H1 (cell line): ENCODE measurements at regions not wholly inside any gene's neighbourhood (a gene's known extent, or its start where the extent isn't known, plus 50 kb on each side); places are given as distances from the start of the nearest gene placed in this dataset.

Experiments used
- EP300 ChIP-seq, 2 experiments: IDR thresholded peaks; 1 replicate in 1 of 2; 2 replicates in 1 of 2; pipeline ENCODE4 v1.6.1; 2011 to 2012; ENCODE audit warnings: low read depth in 2 of 2, low read length in 2 of 2, mild to moderate bottlenecking in 2 of 2, borderline replicate concordance in 1 of 2, inconsistent platforms in 1 of 2, moderate library complexity in 1 of 2
- HDAC6 ChIP-seq: IDR thresholded peaks from one replicate; pipeline ENCODE4 v1.7.1; 2012; ENCODE audit warnings: low read depth, mild to moderate bottlenecking, inconsistent platforms, low read length, moderate library complexity
- POLR2AphosphoS5 ChIP-seq: IDR thresholded peaks from 2 replicates; pipeline ENCODE4 v1.6.1; 2011; ENCODE audit warnings: low read depth, low read length
- POU5F1 ChIP-seq: IDR thresholded peaks from 2 replicates; pipeline ENCODE4 v1.6.1; 2011; ENCODE audit warnings: low read depth, mild to moderate bottlenecking, low read length, moderate library complexity
- RFX5 ChIP-seq: IDR thresholded peaks from 2 replicates; pipeline ENCODE4 v1.6.1; 2011; ENCODE audit warnings: low read depth, low read length, improper control_type of control experiment, borderline replicate concordance
- TF ChIP-seq, protein P1 (sequence below): IDR thresholded peaks from 2 replicates; pipeline ENCODE4 v1.6.1; 2012; ENCODE audit warnings: inconsistent platforms

DNA sequence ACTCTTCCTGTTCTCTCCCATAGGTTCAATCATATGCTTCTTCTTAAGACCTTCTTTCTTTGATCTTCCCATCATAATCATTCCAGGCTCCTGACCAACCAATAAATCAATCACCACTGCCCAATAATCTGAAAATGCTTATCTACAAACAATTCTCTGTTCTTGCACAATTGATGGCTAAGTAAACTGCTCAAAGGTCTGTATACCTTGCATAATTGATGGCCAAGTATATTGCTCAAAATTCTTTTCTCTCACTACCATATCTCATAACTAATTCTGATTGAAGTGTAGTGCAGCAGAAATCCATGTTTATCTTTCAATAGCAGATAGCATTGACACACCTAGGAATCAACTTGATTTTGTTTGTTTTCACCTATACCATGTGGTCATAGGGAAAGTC lies 83.4 kb upstream of the EPHA6 start (continued):
- TF ChIP-seq, protein P1, sequence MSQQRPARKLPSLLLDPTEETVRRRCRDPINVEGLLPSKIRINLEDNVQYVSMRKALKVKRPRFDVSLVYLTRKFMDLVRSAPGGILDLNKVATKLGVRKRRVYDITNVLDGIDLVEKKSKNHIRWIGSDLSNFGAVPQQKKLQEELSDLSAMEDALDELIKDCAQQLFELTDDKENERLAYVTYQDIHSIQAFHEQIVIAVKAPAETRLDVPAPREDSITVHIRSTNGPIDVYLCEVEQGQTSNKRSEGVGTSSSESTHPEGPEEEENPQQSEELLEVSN = no peak
- no peak for TF ChIP-seq EP300 (IDR thresholded peaks at IDR 0.05; ENCODE audit: borderline replicate concordance in 1 of 2, low read depth in 2 of 2, low read length in 2 of 2)
- TF ChIP-seq RFX5 = no peak
- TF ChIP-seq HDAC6 = no peak
- TF ChIP-seq POU5F1 = no peak
- no peak for TF ChIP-seq POLR2AphosphoS5
